CD4-positive, alpha-beta T cell (primary cell): ENCODE measurements at regions not wholly inside any gene's neighbourhood (a gene's known extent, or its start where the extent isn't known, plus 50 kb on each side); places are given as distances from the start of the nearest gene placed in this dataset.

Experiments used
- ATAC-seq: fragments of 200-7000 bp; cut with Tn5 transposase; one replicate; pipeline ENCODE4 v1.10.0; 2022; ENCODE audit warnings: mild to moderate bottlenecking; ENCODE audit not compliant: poor library complexity
- CTCF ChIA-PET: fragments of 350-600 bp; sonication (Branson Sonifier 250); formaldehyde crosslinking; loops from one replicate; lab custom pipeline; 2021; ENCODE audit warnings: antibody characterized with exemption, inconsistent platforms; lab: Charles Lee
- POLR2A ChIA-PET: fragments of 350-600 bp; sonication (Branson Sonifier 250); formaldehyde crosslinking; loops from one replicate; lab custom pipeline; 2021; ENCODE audit warnings: antibody characterized with exemption, inconsistent platforms; lab: Charles Lee
- DNase-seq, 14 experiments: peaks; one replicate each; pipeline ENCODE4 v3.0.0-alpha.2; 2013 to 2020; ENCODE audit warnings: mixed read lengths in 2 of 14
- H3K27ac ChIP-seq, 2 donors: one replicate each; pipeline versions ENCODE4 v1.5.1 to v1.7.0; 2013; ENCODE audit warnings: low read length in 2 of 2, low read depth in 1 of 2, mild to moderate bottlenecking in 1 of 2
- H3K27me3 ChIP-seq, 2 experiments: 1 replicate in 1 of 2; 2 replicates in 1 of 2; pipeline versions ENCODE4 v1.6.1 to v1.7.0; 2013; ENCODE audit warnings: low read length in 2 of 2, control low read depth in 1 of 2, mild to moderate bottlenecking in 1 of 2, moderate library complexity in 1 of 2; ENCODE audit not compliant: insufficient read depth in 2 of 2, control insufficient read depth in 1 of 2
- H3K36me3 ChIP-seq: one replicate; pipeline ENCODE4 v1.6.1; 2013; ENCODE audit warnings: low read length, control low read depth; ENCODE audit not compliant: insufficient read depth
- H3K4me1 ChIP-seq: one replicate; pipeline ENCODE4 v1.6.1; 2013; ENCODE audit warnings: low read length, control low read depth; ENCODE audit not compliant: insufficient read depth
- H3K4me3 ChIP-seq: one replicate; pipeline ENCODE4 v1.5.1; 2013; ENCODE audit warnings: mild to moderate bottlenecking, low read length, moderate library complexity
- H3K9me3 ChIP-seq, 2 experiments: 1 replicate in 1 of 2; 2 replicates in 1 of 2; pipeline versions ENCODE4 v1.6.1 to v1.7.0; 2013; ENCODE audit warnings: low read length in 2 of 2, mild to moderate bottlenecking in 2 of 2, control low read depth in 1 of 2, moderate library complexity in 1 of 2; ENCODE audit not compliant: control insufficient read depth in 1 of 2, insufficient read depth in 1 of 2
- H3K27ac Mint-ChIP-seq: one replicate; pipeline ENCODE4 v1.8.0; 2020; ENCODE audit warnings: mixed read lengths
- H3K27me3 Mint-ChIP-seq: one replicate; pipeline ENCODE4 v1.8.0; 2021; ENCODE audit warnings: mixed read lengths
- H3K36me3 Mint-ChIP-seq: one replicate; pipeline ENCODE4 v1.8.0; 2021; ENCODE audit warnings: low read depth, mixed read lengths
- H3K4me1 Mint-ChIP-seq: one replicate; pipeline ENCODE4 v1.8.0; 2021; ENCODE audit warnings: low read depth, mixed read lengths
- H3K4me3 Mint-ChIP-seq: one replicate; pipeline ENCODE4 v1.8.0; 2020; ENCODE audit warnings: mild to moderate bottlenecking, mixed read lengths
- H3K9me3 Mint-ChIP-seq: one replicate; pipeline ENCODE4 v1.8.0; 2020; ENCODE audit warnings: mixed read lengths
- CTCF ChIP-seq: fragments of 200-600 bp; IDR thresholded peaks from one replicate; pipeline ENCODE4 v1.8.0; 2022; ENCODE audit warnings: antibody characterized with exemption, mild to moderate bottlenecking
- intact Hi-C, 2 experiments: fragments of 100-400 bp; cut with DNase I in 1 of 2; cut with micrococcal nuclease in 1 of 2; formaldehyde crosslinking; loops; one replicate each; pipeline versions ENCODE4 v1.15.1 to v1.9.0; 2023 to 2025; cut with DNase I, micrococcal nuclease

DNA sequence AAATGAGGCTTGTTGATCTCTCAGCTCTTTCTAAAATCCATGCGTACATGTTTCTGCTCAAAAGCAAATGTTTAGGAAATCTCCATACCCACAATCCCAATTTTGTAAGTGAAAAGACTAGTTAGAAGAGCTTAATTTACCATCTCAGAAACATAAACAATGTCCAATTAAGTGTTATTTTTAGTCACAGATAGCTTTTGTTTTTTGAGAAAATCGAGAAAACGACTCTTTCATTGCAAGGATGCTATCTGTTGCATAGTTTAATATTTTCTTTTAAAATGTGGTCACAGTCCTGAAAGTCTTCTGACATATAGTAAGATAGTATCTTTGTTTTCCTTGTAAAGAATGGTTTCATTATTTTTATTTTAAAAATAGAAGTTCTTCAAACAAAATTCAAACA lies 338.0 kb upstream of the DAB2 start:
- CTCF ChIA-PET, result no interaction called here
- POLR2A ChIA-PET, result interaction anchor here (0.6 kb wide), 1 partner anchor 191 kb away, joined by 3 read pairs; no protein-coding TSS in a partner anchor

GRCh38 chr5:39761199-39761950 lies 336.6 kb upstream of the DAB2 start:
- Histone ChIP-seq H3K4me1 (no peaks in the 10 kb centered on the region), H3K4me3 (no peak overlapping the region), H3K27me3 (no peaks in the 10 kb centered on the region), H3K36me3 (no peaks in the 10 kb centered on the region), H3K27ac (no peak overlapping the region), H3K9me3 (peaks cover 0 to 4% of the 10 kb centered on the region in 2 experiments)
- intact Hi-C loops, result no loop called here
- no peak for TF ChIP-seq CTCF
- ChIA-PET POLR2A (no interaction called here), CTCF (interaction anchor here (1.9 kb wide), 1 partner anchor 13 kb away, joined by 5 read pairs; no protein-coding TSS in a partner anchor)
- ATAC-seq, result no peak
- Mint-ChIP-seq H3K36me3 (no peaks in the 10 kb centered on the region), H3K4me1 (no peaks in the 10 kb centered on the region), H3K27me3 (no peaks in the 10 kb centered on the region), H3K9me3 (no peaks in the 10 kb centered on the region), H3K4me3 (no peak overlapping the region), H3K27ac (no peak overlapping the region)
- DNase-seq, result no peak

More for the DNA sequence above, 338.0 kb upstream of the DAB2 start:
- intact Hi-C loops, result no loop called here
- TF ChIP-seq CTCF, result no peak
- DNase-seq (no peak), ATAC-seq (no peak)
- Histone ChIP-seq H3K4me1 (no peaks in the 10 kb centered on the region), H3K27me3 (peaks cover 0 to under 1% of the 10 kb centered on the region in 2 experiments), H3K9me3 (peaks cover 0 to 4% of the 10 kb centered on the region in 2 experiments), H3K27ac (no peak overlapping the region), H3K4me3 (no peak overlapping the region), H3K36me3 (no peaks in the 10 kb centered on the region)
- Mint-ChIP-seq H3K4me1 (no peaks in the 10 kb centered on the region), H3K4me3 (no peak overlapping the region), H3K9me3 (no peaks in the 10 kb centered on the region), H3K27ac (no peak overlapping the region), H3K36me3 (no peaks in the 10 kb centered on the region), H3K27me3 (peaks cover 9% of the 10 kb centered on the region)

DNA sequence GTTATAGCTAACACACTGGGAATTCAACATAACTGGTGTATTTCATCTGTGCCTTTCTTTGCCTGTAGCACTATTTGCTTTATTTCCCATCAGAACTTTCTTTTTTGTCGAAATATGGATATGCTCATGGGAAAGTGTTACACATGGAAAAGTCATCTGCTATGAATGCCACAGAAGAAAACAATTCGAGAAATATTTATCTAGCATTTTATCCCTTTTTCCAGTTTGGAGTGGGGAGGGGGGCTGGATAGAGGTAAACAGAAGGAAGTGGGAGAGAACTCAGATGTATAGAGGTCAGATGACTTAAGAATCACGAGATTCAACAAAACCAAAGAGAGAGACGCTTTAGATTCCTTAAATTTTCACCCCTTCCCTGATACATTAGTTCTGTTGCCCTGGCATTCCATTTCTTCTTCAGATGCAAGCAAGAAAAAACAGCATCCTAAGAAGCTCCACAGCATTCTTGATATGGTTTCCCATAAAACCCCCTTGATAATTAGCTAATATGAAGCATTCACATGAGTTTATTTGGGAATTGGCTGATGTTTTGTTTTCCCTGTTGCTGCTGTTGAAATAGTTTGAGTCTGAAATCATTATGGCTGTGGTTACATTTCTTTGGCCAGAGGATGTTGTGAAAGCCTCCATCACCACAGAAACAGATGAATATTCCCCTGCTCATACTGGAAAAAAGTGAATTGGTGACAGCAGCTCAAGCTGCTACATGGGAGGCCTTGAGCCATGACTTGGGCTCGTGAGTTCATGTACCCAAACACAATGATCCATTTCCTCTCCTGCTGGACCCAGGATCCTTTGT lies 335.8 kb upstream of the DAB2 start:
- no peak overlapping the region for H3K27ac ChIP-seq

More for the DNA sequence above, 335.8 kb upstream of the DAB2 start:
- intact Hi-C loops, result no loop called here
- no peak overlapping the region for H3K4me3 Mint-ChIP-seq
- no peaks in the 10 kb centered on the region for H3K36me3 ChIP-seq
- H3K27ac Mint-ChIP-seq, result no peak overlapping the region
- no peaks in the 10 kb centered on the region for H3K4me1 ChIP-seq
- no peaks in the 10 kb centered on the region for H3K36me3 Mint-ChIP-seq
- POLR2A ChIA-PET, result no interaction called here
- H3K27me3 Mint-ChIP-seq, result no peaks in the 10 kb centered on the region
- H3K4me1 Mint-ChIP-seq, result no peaks in the 10 kb centered on the region
- DNase-seq, result no peak
- no peaks in the 10 kb centered on the region for H3K9me3 Mint-ChIP-seq
- ATAC-seq, result no peak
- H3K9me3 ChIP-seq, result peaks cover 0 to 4% of the 10 kb centered on the region in 2 experiments
- no peaks in the 10 kb centered on the region for H3K27me3 ChIP-seq
- CTCF ChIA-PET, result interaction anchor here (1.9 kb wide), 1 partner anchor 12 kb away, joined by 5 read pairs; no protein-coding TSS in a partner anchor
- H3K4me3 ChIP-seq, result no peak overlapping the region
- no peak for TF ChIP-seq CTCF
